ENCODE measurements at regions not wholly inside any gene's neighbourhood (a gene's known extent, or its start where the extent isn't known, plus 50 kb on each side); places are given as distances from the start of the nearest gene placed in this dataset.

DNA sequence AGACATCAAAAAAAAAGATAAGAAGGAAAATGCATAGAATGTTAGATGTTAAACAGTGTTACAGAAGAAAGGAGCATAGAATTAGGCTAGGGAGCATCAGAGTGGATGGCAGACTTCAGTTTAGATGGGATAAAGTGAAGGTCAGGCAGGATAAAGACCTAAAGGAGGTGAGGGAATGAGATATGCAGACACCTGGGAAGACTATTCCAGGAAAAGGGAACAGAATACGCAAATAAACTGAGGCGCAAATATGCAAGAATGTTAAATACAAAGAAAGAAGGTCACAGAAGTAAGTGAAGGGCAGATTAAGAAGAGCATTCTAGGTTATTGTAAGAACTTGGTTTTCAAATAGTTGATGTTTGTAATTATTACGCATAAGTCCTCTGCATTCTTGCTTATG is 116.3 kb upstream of the REG3A start:
- no peaks in the 10 kb centered on the region for H4K20me1 ChIP-seq (replicated peaks; ENCODE audit: control insufficient read depth, insufficient read depth, low read length)
- H3K27ac ChIP-seq (ENCODE audit: extremely low read depth, low read depth, low read length) = no peak overlapping the region
- H3K9me1 ChIP-seq (ENCODE audit: control insufficient read depth, insufficient read depth, low read length) = no peaks in the 10 kb centered on the region
- no peaks in the 10 kb centered on the region; the same call in 1 of the 2 replicates for H3K9me3 ChIP-seq (replicated peaks; ENCODE audit: control insufficient read depth, insufficient read depth, low read depth, low read length)
- WGBS (ENCODE audit: insufficient coverage, low coverage, missing lambda C conversion rate) = 8% methylated on average over 3 of the region's 3 CpGs
- POLR2A ChIA-PET = no interaction called here
- CTCF ChIA-PET (ENCODE audit: low intra/inter-chr PET ratio) = no interaction called here
- no peak overlapping the region for H3K4me2 ChIP-seq (ENCODE audit: insufficient read depth, low read length)
- H3K9ac ChIP-seq (ENCODE audit: insufficient read depth in 1 of 2, low read depth in 2 of 2, low read length in 2 of 2) = no peak overlapping the region
- intact Hi-C loops (cut with micrococcal nuclease) (no loop called here), in situ Hi-C loops (cut with MboI) (no loop called here)
- no peaks in the 10 kb centered on the region for H3K27me3 ChIP-seq (ENCODE audit: control insufficient read depth in 2 of 2, insufficient read depth in 2 of 2, low read length in 2 of 2)
- H3K79me2 ChIP-seq (ENCODE audit: control insufficient read depth, insufficient read depth, low read length) = no peaks in the 10 kb centered on the region
- no peaks in the 10 kb centered on the region for H3K36me3 ChIP-seq (ENCODE audit: control insufficient read depth, insufficient read depth, low read length)
- DNase-seq (ENCODE audit: extremely low read depth in 1 of 4, low spot score in 3 of 4) (no peak), ATAC-seq (no peak), FAIRE-seq (no peak)
- no peak overlapping the region for H3K4me3 ChIP-seq
- BruUV-seq (replicated peaks) = no TSS peak
- H3K4me1 ChIP-seq (replicated peaks in 1 of 2; ENCODE audit: control insufficient read depth in 2 of 2, insufficient read depth in 2 of 2, low read length in 2 of 2) = no peaks in the 10 kb centered on the region
- TF ChIP-seq ETV1 (tag; conservative IDR thresholded peaks at IDR 0.05; ENCODE audit: low read depth) = no peak
- H2AFZ ChIP-seq (ENCODE audit: low read depth, low read length) = no peak overlapping the region

DNA sequence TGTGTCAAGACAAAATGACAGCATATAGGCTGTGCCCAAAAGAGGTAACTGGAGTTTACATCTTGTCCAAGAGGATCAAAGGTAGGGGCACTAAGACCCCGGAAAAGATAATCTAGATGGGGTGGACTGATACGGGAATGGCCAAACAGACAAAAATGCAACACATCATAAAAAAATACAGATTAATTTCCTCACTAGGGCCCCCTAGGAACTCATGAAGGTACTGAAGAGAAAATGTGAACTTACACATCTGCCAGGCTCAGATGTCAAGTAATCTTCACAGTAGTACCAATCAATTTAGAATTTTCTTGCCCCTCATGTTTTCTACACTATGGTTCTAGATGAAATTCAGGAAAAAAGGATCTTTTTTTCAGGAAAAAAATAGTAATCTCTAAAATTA is 115.6 kb upstream of the REG3A start:
- BruUV-seq (replicated peaks) = no TSS peak
- 0% methylated on average over 2 of the region's 2 CpGs for WGBS (ENCODE audit: insufficient coverage, low coverage, missing lambda C conversion rate)
- H3K36me3 ChIP-seq (ENCODE audit: control insufficient read depth, insufficient read depth, low read length) = no peaks in the 10 kb centered on the region
- ChIA-PET POLR2A (no interaction called here), CTCF (ENCODE audit: low intra/inter-chr PET ratio) (no interaction called here)
- no peaks in the 10 kb centered on the region; the same call in 1 of the 2 replicates for H3K9me3 ChIP-seq (replicated peaks; ENCODE audit: control insufficient read depth, insufficient read depth, low read depth, low read length)
- no peak overlapping the region for H3K27ac ChIP-seq (ENCODE audit: extremely low read depth, low read depth, low read length)
- no peaks in the 10 kb centered on the region for H3K27me3 ChIP-seq (ENCODE audit: control insufficient read depth in 2 of 2, insufficient read depth in 2 of 2, low read length in 2 of 2)
- no peaks in the 10 kb centered on the region for H3K79me2 ChIP-seq (ENCODE audit: control insufficient read depth, insufficient read depth, low read length)
- no peak overlapping the region for H2AFZ ChIP-seq (ENCODE audit: low read depth, low read length)
- ATAC-seq (no peak), FAIRE-seq (no peak), DNase-seq (ENCODE audit: extremely low read depth in 1 of 4, low spot score in 3 of 4) (no peak)
- H3K9ac ChIP-seq (ENCODE audit: insufficient read depth in 1 of 2, low read depth in 2 of 2, low read length in 2 of 2) = no peak overlapping the region
- no peak overlapping the region for H3K4me2 ChIP-seq (ENCODE audit: insufficient read depth, low read length)
- H3K4me1 ChIP-seq (replicated peaks in 1 of 2; ENCODE audit: control insufficient read depth in 2 of 2, insufficient read depth in 2 of 2, low read length in 2 of 2) = no peaks in the 10 kb centered on the region
- no peak overlapping the region for H3K4me3 ChIP-seq
- in situ Hi-C loops (cut with MboI) (no loop called here), intact Hi-C loops (cut with micrococcal nuclease) (no loop called here)
- H4K20me1 ChIP-seq (replicated peaks; ENCODE audit: control insufficient read depth, insufficient read depth, low read length) = no peaks in the 10 kb centered on the region
- H3K9me1 ChIP-seq (ENCODE audit: control insufficient read depth, insufficient read depth, low read length) = no peaks in the 10 kb centered on the region
- TF ChIP-seq ZNF830 (CRISPR knock-in tag; IDR thresholded peaks at IDR 0.05) = no peak
- no peak for TF ChIP-seq SIX5 (IDR thresholded peaks at IDR 0.05; ENCODE audit: borderline replicate concordance in 1 of 2, insufficient read depth in 1 of 2, low read depth in 1 of 2, low read length in 2 of 2)
- no peak for TF ChIP-seq RBM14 (IDR thresholded peaks at IDR 0.05; ENCODE audit: borderline replicate concordance, insufficient read depth, low read depth, low read length)
- no peak for TF ChIP-seq PHB2 (IDR thresholded peaks at IDR 0.05; ENCODE audit: low read depth)
- TF ChIP-seq ELF1 (tag; IDR thresholded peaks at IDR 0.05) = no peak
- TF ChIP-seq, protein P1, sequence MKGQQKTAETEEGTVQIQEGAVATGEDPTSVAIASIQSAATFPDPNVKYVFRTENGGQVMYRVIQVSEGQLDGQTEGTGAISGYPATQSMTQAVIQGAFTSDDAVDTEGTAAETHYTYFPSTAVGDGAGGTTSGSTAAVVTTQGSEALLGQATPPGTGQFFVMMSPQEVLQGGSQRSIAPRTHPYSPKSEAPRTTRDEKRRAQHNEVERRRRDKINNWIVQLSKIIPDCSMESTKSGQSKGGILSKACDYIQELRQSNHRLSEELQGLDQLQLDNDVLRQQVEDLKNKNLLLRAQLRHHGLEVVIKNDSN (CRISPR knock-in tag; IDR thresholded peaks at IDR 0.05) = no peak
- no peak for TF ChIP-seq RBFOX2 (IDR thresholded peaks at IDR 0.05; ENCODE audit: low read depth, low read length)
- no peak for TF ChIP-seq FOXA1 (IDR thresholded peaks at IDR 0.05; ENCODE audit: borderline replicate concordance)
- no peak for TF ChIP-seq BRCA1 (IDR thresholded peaks at IDR 0.05)
- TF ChIP-seq BRCA1 (CRISPR knock-in tag; IDR thresholded peaks at IDR 0.05) = no peak
- TF ChIP-seq DACH1 (IDR thresholded peaks at IDR 0.05; ENCODE audit: partially characterized antibody) = no peak
- no peak for TF ChIP-seq KLF6 (CRISPR knock-in tag; IDR thresholded peaks at IDR 0.05; ENCODE audit: borderline replicate concordance)
- TF ChIP-seq, protein P2, sequence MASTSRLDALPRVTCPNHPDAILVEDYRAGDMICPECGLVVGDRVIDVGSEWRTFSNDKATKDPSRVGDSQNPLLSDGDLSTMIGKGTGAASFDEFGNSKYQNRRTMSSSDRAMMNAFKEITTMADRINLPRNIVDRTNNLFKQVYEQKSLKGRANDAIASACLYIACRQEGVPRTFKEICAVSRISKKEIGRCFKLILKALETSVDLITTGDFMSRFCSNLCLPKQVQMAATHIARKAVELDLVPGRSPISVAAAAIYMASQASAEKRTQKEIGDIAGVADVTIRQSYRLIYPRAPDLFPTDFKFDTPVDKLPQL (IDR thresholded peaks at IDR 0.05; ENCODE audit: extremely low read depth, insufficient read length) = no peak
